Mesothelial cell of epicardium (in vitro differentiated cells): ENCODE measurements at regions not wholly inside any gene's neighbourhood (a gene's known extent, or its start where the extent isn't known, plus 50 kb on each side); places are given as distances from the start of the nearest gene placed in this dataset.

ENCODE experiments used
- DNase-seq, 2 experiments: peaks; one replicate each; pipeline ENCODE4 v3.0.0; 2021; ENCODE audit warnings: low spot score in 2 of 2; ENCODE audit not compliant: unreplicated experiment in 2 of 2
- H3K27ac Mint-ChIP-seq: 2 replicates; pipeline ENCODE4 v1.8.0; 2021; ENCODE audit warnings: mixed read lengths
- H3K27me3 Mint-ChIP-seq: 2 replicates; pipeline ENCODE4 v1.8.0; 2021; ENCODE audit warnings: low read depth, mixed read lengths
- H3K36me3 Mint-ChIP-seq: 2 replicates; pipeline ENCODE4 v1.8.0; 2021; ENCODE audit warnings: mixed read lengths
- H3K4me1 Mint-ChIP-seq: 2 replicates; pipeline ENCODE4 v1.8.0; 2021; ENCODE audit warnings: mixed read lengths
- H3K4me3 Mint-ChIP-seq: 2 replicates; pipeline ENCODE4 v1.8.0; 2021; ENCODE audit warnings: mild to moderate bottlenecking, moderate library complexity, mixed read lengths
- H3K9me3 Mint-ChIP-seq: 2 replicates; pipeline ENCODE4 v1.8.0; 2021; ENCODE audit warnings: mixed read lengths
- CTCF ChIP-seq: fragments of 200-600 bp; sonication (generic); IDR thresholded peaks from one replicate; pipeline ENCODE4 v1.5.0; 2021; ENCODE audit warnings: antibody characterized with exemption; ENCODE audit not compliant: unreplicated experiment

- Mint-ChIP-seq H3K36me3 (no peaks in the 10 kb centered on the region), H3K9me3 (no peaks in the 10 kb centered on the region), H3K27me3 (peaks cover 18% of the 10 kb centered on the region), H3K27ac (no peak overlapping the region), H3K4me1 (peaks cover 3% of the 10 kb centered on the region), H3K4me3 (no peak overlapping the region)
- no peak for TF ChIP-seq CTCF
- DNase-seq: no peak
Observed at GRCh38 chr14:57068511-57068910, 200.2 kb downstream of the EXOC5 start.

DNA sequence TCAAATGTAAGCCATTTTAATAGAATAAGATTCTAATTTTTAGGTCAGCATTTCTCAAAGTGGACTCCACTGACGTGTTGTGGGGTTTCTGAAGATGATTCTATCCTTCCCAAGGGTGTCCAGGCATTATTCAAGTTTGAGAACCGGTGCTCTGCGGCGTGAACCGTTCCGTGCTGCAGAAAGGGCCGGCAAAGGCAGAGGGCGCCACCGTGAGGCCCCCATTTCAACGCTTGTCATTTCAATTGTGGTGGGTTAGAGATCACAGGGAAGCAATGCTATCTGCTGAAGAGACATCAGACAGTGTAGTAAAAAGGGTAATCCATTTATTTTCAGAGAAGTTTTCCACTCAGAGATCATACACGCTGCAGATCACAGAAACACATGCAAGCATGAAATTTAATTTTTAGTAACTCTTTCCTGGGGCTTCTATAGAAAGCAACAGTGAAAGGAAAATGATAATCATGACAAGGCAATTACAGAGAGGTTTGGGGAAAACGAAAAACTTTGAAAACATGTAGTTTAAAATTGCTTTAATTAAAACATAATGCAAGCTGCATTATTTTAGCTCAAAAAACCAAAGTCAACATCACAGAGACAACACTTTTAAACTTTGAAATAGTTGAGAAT lies 201.7 kb downstream of the EXOC5 start:
- peak in 1 of 2 experiments; percentile 47 for DNase-seq
- no peaks in the 10 kb centered on the region for H3K36me3 Mint-ChIP-seq
- no peak overlapping the region for H3K4me3 Mint-ChIP-seq
- H3K9me3 Mint-ChIP-seq: no peaks in the 10 kb centered on the region
- peaks cover 27% of the 10 kb centered on the region for H3K27me3 Mint-ChIP-seq
- no peak overlapping the region for H3K27ac Mint-ChIP-seq
- H3K4me1 Mint-ChIP-seq: peaks cover 1% of the 10 kb centered on the region
- TF ChIP-seq CTCF: no peak

DNA sequence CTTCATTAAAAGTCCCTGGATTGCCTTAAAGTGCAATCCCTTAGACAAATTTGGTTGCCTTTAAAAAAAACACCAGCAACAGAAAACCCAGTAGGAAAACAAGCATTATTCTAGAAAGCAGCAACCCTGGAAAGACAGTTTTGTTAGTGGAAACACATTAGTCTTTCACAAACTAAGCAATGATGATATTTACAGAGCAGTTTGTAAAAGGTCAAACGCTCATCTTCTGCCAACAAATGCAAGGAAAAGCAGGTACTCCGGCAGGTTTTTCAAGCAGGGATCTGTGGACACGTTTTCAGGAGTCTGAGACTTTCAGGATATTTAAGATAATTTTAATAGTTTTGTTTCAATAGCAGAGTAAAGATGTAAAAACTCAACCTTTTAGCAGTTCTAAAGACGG lies 202.2 kb downstream of the EXOC5 start:
- TF ChIP-seq CTCF: no peak
- H3K36me3 Mint-ChIP-seq: no peaks in the 10 kb centered on the region
- DNase-seq: no peak
- peaks cover 30% of the 10 kb centered on the region for H3K27me3 Mint-ChIP-seq
- no peak overlapping the region for H3K27ac Mint-ChIP-seq
- no peak overlapping the region for H3K4me3 Mint-ChIP-seq
- H3K4me1 Mint-ChIP-seq: peaks cover 1% of the 10 kb centered on the region
- no peaks in the 10 kb centered on the region for H3K9me3 Mint-ChIP-seq

GRCh38 chr14:57061009-57061711 lies 207.5 kb downstream of the EXOC5 start:
- no peak for TF ChIP-seq CTCF
- Mint-ChIP-seq H3K9me3 (no peaks in the 10 kb centered on the region), H3K27me3 (peaks cover 13% of the 10 kb centered on the region), H3K4me1 (peaks cover 10% of the 10 kb centered on the region), H3K27ac (no peak overlapping the region), H3K36me3 (no peaks in the 10 kb centered on the region), H3K4me3 (no peak overlapping the region)
- no peak for DNase-seq

GRCh38 chr14:57060276-57060955 lies 208.3 kb downstream of the EXOC5 start:
- H3K4me1 Mint-ChIP-seq: peaks cover 10% of the 10 kb centered on the region
- H3K9me3 Mint-ChIP-seq: no peaks in the 10 kb centered on the region
- H3K4me3 Mint-ChIP-seq: no peak overlapping the region
- peaks cover 15% of the 10 kb centered on the region for H3K27me3 Mint-ChIP-seq
- H3K36me3 Mint-ChIP-seq: no peaks in the 10 kb centered on the region
- no peak overlapping the region for H3K27ac Mint-ChIP-seq
- no peak for DNase-seq
- TF ChIP-seq CTCF: no peak
